Spleen (tissue), 11 donors: ENCODE measurements at regions not wholly inside any gene's neighbourhood (a gene's known extent, or its start where the extent isn't known, plus 50 kb on each side); places are given as distances from the start of the nearest gene placed in this dataset.

Source experiments
- DNase-seq: peaks from one replicate; pipeline ENCODE4 v3.0.0-alpha.2; 2020
- H3K27ac ChIP-seq, 8 donors: fragments of 200-600 bp; sonication (generic) in 7 of 8; 1 replicate in 4 of 8; 2 replicates in 4 of 8; pipeline versions ENCODE4 v1.5.0 to v1.8.0; 2016 to 2021; ENCODE audit warnings: inconsistent platforms in 4 of 8, mild to moderate bottlenecking in 4 of 8, moderate library complexity in 1 of 8
- H3K27me3 ChIP-seq, 7 donors: fragments of 200-600 bp; sonication (generic) in 6 of 7; replicated peaks in 1 of 7; 1 replicate in 4 of 7; 2 replicates in 3 of 7; pipeline versions ENCODE4 v1.5.0 to v1.8.0; 2016 to 2021; ENCODE audit warnings: inconsistent platforms in 3 of 7, mild to moderate bottlenecking in 1 of 7
- H3K36me3 ChIP-seq, 6 donors: fragments of 200-600 bp; sonication (generic) in 5 of 6; 1 replicate in 4 of 6; 2 replicates in 2 of 6; pipeline versions ENCODE4 v1.5.0 to v1.8.0; 2016 to 2021; ENCODE audit warnings: inconsistent platforms in 2 of 6
- H3K4me1 ChIP-seq, 6 donors: fragments of 200-600 bp; sonication (generic) in 5 of 6; 1 replicate in 3 of 6; 2 replicates in 3 of 6; pipeline versions ENCODE4 v1.5.0 to v1.8.0; 2016 to 2021; ENCODE audit warnings: inconsistent platforms in 3 of 6
- H3K4me3 ChIP-seq, 8 donors: fragments of 200-600 bp; sonication (generic) in 7 of 8; 1 replicate in 4 of 8; 2 replicates in 4 of 8; pipeline versions ENCODE4 v1.5.0 to v1.8.0; 2016 to 2021; ENCODE audit warnings: inconsistent platforms in 4 of 8, mild to moderate bottlenecking in 4 of 8, moderate library complexity in 2 of 8
- H3K9me3 ChIP-seq, 8 donors: fragments of 200-600 bp; sonication (generic) in 7 of 8; 1 replicate in 4 of 8; 2 replicates in 4 of 8; pipeline versions ENCODE4 v1.5.0 to v1.8.0; 2016 to 2021; ENCODE audit warnings: inconsistent platforms in 4 of 8
- POLR2A ChIP-seq, 3 donors: fragments of 450-650 bp; IDR thresholded peaks; one replicate each; pipeline ENCODE4 v1.5.1; 2017; ENCODE audit warnings: antibody characterized with exemption in 3 of 3, mild to moderate bottlenecking in 1 of 3
- POLR2AphosphoS5 ChIP-seq, 3 donors: sonication (generic); formaldehyde crosslinking; IDR thresholded peaks; one replicate each; pipeline ENCODE4 v1.5.1; 2017; ENCODE audit warnings: antibody characterized with exemption in 3 of 3
- WGBS, 5 donors: extraction: QIAGEN DNeasy Blood & Tissue Kit in 3 of 5; methylation state at CpG; one replicate each; pipeline versions ENCODE4 v1.1.5 to v1.1.7; 2013 to 2018; 5-methylcytosine and 5-hydroxymethylcytosine counted together
- intact Hi-C: fragments of 100-400 bp; cut with DNase I; formaldehyde crosslinking; loops from one replicate; pipeline ENCODE4 v1.15.0; 2023; ENCODE audit warnings: low total_unique reads
- TF ChIP-seq, protein P1 (sequence below), 11 experiments: fragments of 200-600 bp in 7 of 11; fragments of 450-650 bp in 4 of 11; sonication (generic) in 4 of 11; IDR thresholded peaks in 8 of 11; conservative IDR thresholded peaks in 3 of 11; 1 replicate in 7 of 11; 2 replicates in 4 of 11; pipeline versions ENCODE4 v1.4.0 to v1.8.0; 2016 to 2021; ENCODE audit warnings: antibody characterized with exemption in 11 of 11, inconsistent platforms in 4 of 11, mild to moderate bottlenecking in 1 of 11
- donor health status: healthy with polysubstance abuse.
- donor health status: DM: no; HTN: no; CAD: no; lungs with moderate emphysema.
- donor health status: DM: no; HTN: no; CAD: no.
- donor health status: Bipolar disorder and iron deficiency.
- donor health status: healthy.
- donor health status: DM: no; HTN: no; CAD: no.
- donor health status: DM: yes; HTN: yes; CAD: no.

DNA sequence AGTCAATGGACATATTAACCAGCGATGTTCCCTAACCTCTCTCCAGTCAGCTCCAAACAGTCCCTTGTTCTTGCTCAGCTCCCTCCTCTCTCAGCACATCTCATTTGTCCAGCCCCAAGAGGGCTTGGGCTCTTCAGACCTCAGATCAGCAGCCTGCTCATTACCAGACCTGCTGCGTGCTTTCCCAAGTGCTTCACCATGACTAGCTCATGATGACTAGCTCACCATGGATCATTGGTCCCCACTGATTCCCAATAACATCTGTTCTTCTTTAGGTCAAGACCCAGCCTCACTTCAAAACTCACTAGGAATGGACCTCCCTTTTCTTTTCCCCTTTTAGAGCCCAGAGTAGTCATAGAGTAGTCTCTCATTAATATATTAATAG lies 121.9 kb downstream of the SLC16A9 start:
- Histone ChIP-seq H3K4me3 (no peak overlapping the region), H3K4me1 (no peaks in the 10 kb centered on the region), H3K27ac (no peak overlapping the region), H3K36me3 (no peaks in the 10 kb centered on the region), H3K9me3 (no peaks in the 10 kb centered on the region), H3K27me3 (no peaks in the 10 kb centered on the region)
- DNase-seq, result no peak
- intact Hi-C loops, result no loop called here
- 41 to 91% (median 64%) methylated on average over 2 of the region's 2 CpGs for WGBS, 5 donors
- TF ChIP-seq, protein P1, sequence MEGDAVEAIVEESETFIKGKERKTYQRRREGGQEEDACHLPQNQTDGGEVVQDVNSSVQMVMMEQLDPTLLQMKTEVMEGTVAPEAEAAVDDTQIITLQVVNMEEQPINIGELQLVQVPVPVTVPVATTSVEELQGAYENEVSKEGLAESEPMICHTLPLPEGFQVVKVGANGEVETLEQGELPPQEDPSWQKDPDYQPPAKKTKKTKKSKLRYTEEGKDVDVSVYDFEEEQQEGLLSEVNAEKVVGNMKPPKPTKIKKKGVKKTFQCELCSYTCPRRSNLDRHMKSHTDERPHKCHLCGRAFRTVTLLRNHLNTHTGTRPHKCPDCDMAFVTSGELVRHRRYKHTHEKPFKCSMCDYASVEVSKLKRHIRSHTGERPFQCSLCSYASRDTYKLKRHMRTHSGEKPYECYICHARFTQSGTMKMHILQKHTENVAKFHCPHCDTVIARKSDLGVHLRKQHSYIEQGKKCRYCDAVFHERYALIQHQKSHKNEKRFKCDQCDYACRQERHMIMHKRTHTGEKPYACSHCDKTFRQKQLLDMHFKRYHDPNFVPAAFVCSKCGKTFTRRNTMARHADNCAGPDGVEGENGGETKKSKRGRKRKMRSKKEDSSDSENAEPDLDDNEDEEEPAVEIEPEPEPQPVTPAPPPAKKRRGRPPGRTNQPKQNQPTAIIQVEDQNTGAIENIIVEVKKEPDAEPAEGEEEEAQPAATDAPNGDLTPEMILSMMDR (IDR thresholded peaks at IDR 0.05 in 8 of 11, conservative IDR thresholded peaks at IDR 0.05 in 3 of 11), result no peak
- no peak for TF ChIP-seq POLR2A (IDR thresholded peaks at IDR 0.05)
- TF ChIP-seq POLR2AphosphoS5 (IDR thresholded peaks at IDR 0.05), result no peak

DNA sequence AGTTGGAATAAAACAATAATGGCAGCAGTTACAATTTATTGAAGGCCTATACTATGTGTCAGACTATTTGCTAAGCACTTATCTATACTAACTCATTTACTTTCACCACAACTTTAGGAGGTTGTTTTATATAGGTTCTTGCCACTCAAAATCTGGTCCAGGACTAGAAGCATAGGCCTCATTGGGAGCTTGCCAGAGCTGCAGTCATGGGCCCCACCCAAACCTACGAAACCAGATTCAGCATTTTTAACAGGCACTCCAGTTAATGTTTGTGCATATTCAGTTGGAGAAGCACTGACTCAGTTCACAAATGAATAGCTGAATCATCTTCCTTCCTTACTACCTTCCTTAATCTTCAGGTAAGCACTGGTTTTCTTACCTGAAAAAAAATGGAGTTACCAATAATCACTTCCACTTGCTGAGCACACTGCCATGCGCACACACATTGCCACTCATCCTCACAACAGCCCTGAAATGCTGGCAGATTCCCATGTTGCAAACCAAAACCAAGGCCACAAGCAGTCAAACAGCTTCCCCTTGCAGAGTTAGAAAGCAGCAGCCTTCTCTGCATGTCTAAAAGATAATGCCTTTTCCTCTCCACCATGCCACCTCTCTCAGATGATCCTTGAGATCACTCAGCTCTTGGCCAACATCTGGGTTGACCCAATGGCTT lies 122.4 kb downstream of the SLC16A9 start:
- H3K4me1 ChIP-seq, result no peaks in the 10 kb centered on the region
- DNase-seq, result no peak

DNA sequence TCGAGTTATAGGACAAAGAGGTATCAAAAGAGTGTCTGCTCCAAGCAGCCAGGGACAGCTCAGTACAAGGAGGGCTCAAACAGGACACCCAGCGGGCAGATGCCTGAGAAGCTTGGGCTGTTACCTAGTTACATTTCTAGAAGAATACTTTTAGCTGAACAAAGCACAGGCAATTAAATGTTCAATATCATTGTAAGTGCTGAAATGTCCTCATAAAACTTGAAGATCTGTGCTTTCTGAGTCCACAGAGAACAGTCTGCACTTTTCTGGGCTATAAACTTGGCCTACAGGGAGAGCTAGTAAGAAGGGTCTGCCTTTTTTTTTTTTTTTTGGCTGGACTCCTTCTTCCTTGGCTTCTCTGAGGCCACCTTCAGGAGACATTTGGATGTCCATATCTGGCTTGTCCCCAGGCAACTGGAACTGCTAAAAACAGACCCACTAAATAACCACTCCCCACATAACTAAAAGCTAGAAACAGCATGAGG lies 123.2 kb downstream of the SLC16A9 start:
- DNase-seq, result no peak
- Histone ChIP-seq H3K4me3 (no peak overlapping the region), H3K4me1 (no peaks in the 10 kb centered on the region), H3K36me3 (no peaks in the 10 kb centered on the region), H3K27me3 (no peaks in the 10 kb centered on the region), H3K9me3 (no peaks in the 10 kb centered on the region), H3K27ac (no peak overlapping the region)
- TF ChIP-seq, protein P1 (IDR thresholded peaks at IDR 0.05 in 8 of 11, conservative IDR thresholded peaks at IDR 0.05 in 3 of 11), result no peak
- no peak for TF ChIP-seq POLR2A (IDR thresholded peaks at IDR 0.05)
- no peak for TF ChIP-seq POLR2AphosphoS5 (IDR thresholded peaks at IDR 0.05)
- intact Hi-C loops, result no loop called here
- WGBS, 5 donors, result 58 to 94% (median 85%) methylated on average over 2 of the region's 2 CpGs

More for the DNA sequence above, 122.4 kb downstream of the SLC16A9 start:
- Histone ChIP-seq H3K4me3 (no peak overlapping the region), H3K27me3 (no peaks in the 10 kb centered on the region), H3K9me3 (no peaks in the 10 kb centered on the region), H3K27ac (no peak overlapping the region), H3K36me3 (no peaks in the 10 kb centered on the region)
- TF ChIP-seq, protein P1 (IDR thresholded peaks at IDR 0.05 in 8 of 11, conservative IDR thresholded peaks at IDR 0.05 in 3 of 11), result no peak
- TF ChIP-seq POLR2A (IDR thresholded peaks at IDR 0.05), result no peak
- TF ChIP-seq POLR2AphosphoS5 (IDR thresholded peaks at IDR 0.05), result no peak
- WGBS, 5 donors, result 65 to 80% (median 72%) methylated on average over 2 of the region's 2 CpGs
- intact Hi-C loops, result no loop called here

DNA sequence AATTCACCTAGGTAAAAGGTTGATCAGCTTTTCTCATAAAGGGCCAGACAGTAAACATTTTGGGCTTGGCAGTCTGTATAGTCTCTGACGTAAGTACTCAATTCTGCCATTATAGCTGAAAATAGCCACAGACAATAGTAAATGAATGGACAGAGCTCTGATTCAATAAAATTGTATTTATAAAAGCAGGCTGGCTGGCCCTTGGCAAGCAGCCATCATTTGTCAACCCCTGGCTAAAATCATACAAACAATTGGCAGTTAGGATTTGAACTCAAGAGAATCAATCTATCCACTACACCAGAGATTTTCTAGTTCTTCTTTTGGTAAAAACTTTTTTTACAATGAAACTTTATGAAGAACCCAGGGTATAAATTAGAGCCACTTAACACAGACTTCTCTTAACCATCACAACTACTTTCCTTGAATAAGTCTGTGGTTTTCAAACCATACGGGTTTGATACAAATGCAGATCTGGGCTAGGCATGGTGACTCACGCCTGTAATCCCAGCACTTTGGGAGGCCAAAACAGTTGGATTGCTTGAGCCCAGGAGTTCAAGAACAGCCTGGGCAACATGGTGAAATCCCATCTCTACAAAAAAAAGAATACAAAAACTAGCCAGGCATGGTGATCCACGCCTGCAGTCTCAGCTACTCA lies 124.5 kb downstream of the SLC16A9 start:
- Histone ChIP-seq H3K36me3 (no peaks in the 10 kb centered on the region), H3K27ac (no peak overlapping the region), H3K9me3 (no peaks in the 10 kb centered on the region), H3K4me3 (no peak overlapping the region), H3K4me1 (no peaks in the 10 kb centered on the region), H3K27me3 (no peaks in the 10 kb centered on the region)
- DNase-seq, result no peak
- 72 to 86% (median 81%) methylated on average over 4 of the region's 4 CpGs for WGBS, 5 donors
- TF ChIP-seq, protein P1 (IDR thresholded peaks at IDR 0.05 in 8 of 11, conservative IDR thresholded peaks at IDR 0.05 in 3 of 11), result no peak
- no peak for TF ChIP-seq POLR2A (IDR thresholded peaks at IDR 0.05)
- intact Hi-C loops, result no loop called here
